K562 (cell line): ENCODE measurements at regions not wholly inside any gene's neighbourhood (a gene's known extent, or its start where the extent isn't known, plus 50 kb on each side); places are given as distances from the start of the nearest gene placed in this dataset.

Experiments
- ADNP ChIP-seq: fragments of 200-800 bp; sonication (Bioruptor generic); IDR thresholded peaks from 2 replicates; pipeline ENCODE4 v1.6.1; 2016; ENCODE audit warnings: missing genetic modification characterization, missing compliant biosample characterization
- BCOR ChIP-seq: fragments of 450-650 bp; IDR thresholded peaks from 2 replicates; pipeline ENCODE4 v1.6.1; 2016
- CBFA2T2 ChIP-seq: fragments of 450-650 bp; conservative IDR thresholded peaks from 2 replicates; pipeline ENCODE4 v1.6.1; 2017; ENCODE audit warnings: mild to moderate bottlenecking
- CBX8 ChIP-seq: fragments of 200-600 bp; sonication (generic); IDR thresholded peaks from 2 replicates; pipeline ENCODE4 v1.6.1; 2012; ENCODE audit warnings: borderline replicate concordance, mixed run types, low read depth, mild to moderate bottlenecking, moderate library complexity, mixed read lengths, low read length, control low read depth, inconsistent platforms; ENCODE audit not compliant: poor library complexity, severe bottlenecking; ENCODE audit errors: extremely low read depth
- DPF2 ChIP-seq: fragments of 450-650 bp; IDR thresholded peaks from 2 replicates; pipeline ENCODE4 v1.6.1; 2016
- EHMT2 ChIP-seq: fragments of 450-650 bp; IDR thresholded peaks from 2 replicates; pipeline ENCODE4 v1.6.1; 2018; ENCODE audit warnings: antibody characterized with exemption
- FOXK2 ChIP-seq, 2 experiments: fragments of 450-650 bp; IDR thresholded peaks in 1 of 2; conservative IDR thresholded peaks in 1 of 2; 2 replicates each; pipeline ENCODE4 v1.6.1; 2016; ENCODE audit warnings: low read depth in 2 of 2, mild to moderate bottlenecking in 1 of 2
- GATAD2B ChIP-seq: fragments of 450-650 bp; IDR thresholded peaks from 2 replicates; pipeline ENCODE4 v1.6.1; 2017; ENCODE audit warnings: mild to moderate bottlenecking, borderline replicate concordance
- HDAC1 ChIP-seq, 2 experiments: fragments of 450-650 bp; IDR thresholded peaks; 2 replicates each; pipeline ENCODE4 v1.6.1; 2016 to 2017; ENCODE audit warnings: inconsistent platforms in 1 of 2, mild to moderate bottlenecking in 1 of 2, moderate library complexity in 1 of 2
- MCM2 ChIP-seq: fragments of 450-650 bp; IDR thresholded peaks from 2 replicates; pipeline ENCODE4 v1.6.1; 2017; ENCODE audit warnings: low read depth, mild to moderate bottlenecking
- NKRF ChIP-seq: fragments of 450-650 bp; IDR thresholded peaks from 2 replicates; pipeline ENCODE4 v1.6.1; 2016; ENCODE audit warnings: borderline replicate concordance
- NR2C1 ChIP-seq, 2 experiments: fragments of 450-650 bp; IDR thresholded peaks; 2 replicates each; pipeline ENCODE4 v1.6.1; 2017; ENCODE audit warnings: mild to moderate bottlenecking in 2 of 2, antibody characterized with exemption in 1 of 2, inconsistent platforms in 1 of 2, missing compliant biosample characterization in 1 of 2, missing genetic modification characterization in 1 of 2
- PML ChIP-seq: IDR thresholded peaks from 2 replicates; pipeline ENCODE4 v1.6.1; 2012; ENCODE audit warnings: low read length, inconsistent platforms
- SIN3A ChIP-seq, 2 experiments: fragments of 150-350 bp in 1 of 2; IDR thresholded peaks; 2 replicates each; pipeline ENCODE4 v1.6.1; 2011 to 2016; ENCODE audit warnings: borderline replicate concordance in 2 of 2, low read depth in 2 of 2, low read length in 2 of 2, mild to moderate bottlenecking in 2 of 2, moderate library complexity in 2 of 2; ENCODE audit not compliant: control insufficient read depth in 1 of 2
- SMARCA4 ChIP-seq: fragments of 450-650 bp; IDR thresholded peaks from 2 replicates; pipeline ENCODE4 v1.6.1; 2016
- SMARCE1 ChIP-seq: fragments of 450-650 bp; IDR thresholded peaks from 2 replicates; pipeline ENCODE4 v1.7.1; 2016; ENCODE audit warnings: mild to moderate bottlenecking
- SOX6 ChIP-seq: fragments of 450-650 bp; IDR thresholded peaks from 2 replicates; pipeline ENCODE4 v1.6.1; 2014; ENCODE audit warnings: mild to moderate bottlenecking
- TAF9B ChIP-seq: fragments of 450-650 bp; IDR thresholded peaks from 2 replicates; pipeline ENCODE4 v1.6.1; 2018; ENCODE audit warnings: mild to moderate bottlenecking; ENCODE audit not compliant: partially characterized antibody
- TCF7L2 ChIP-seq: fragments of 150-350 bp; IDR thresholded peaks from 2 replicates; pipeline ENCODE4 v1.6.1; 2016; ENCODE audit warnings: low read depth, mild to moderate bottlenecking, low read length, moderate library complexity
- ZNF140 ChIP-seq: fragments of 250-450 bp; sonication (Bioruptor Pico); IDR thresholded peaks from 2 replicates; pipeline ENCODE4 v1.8.0; 2021; ENCODE audit warnings: moderate library complexity, mild to moderate bottlenecking, inconsistent platforms
- TF ChIP-seq, protein P1 (sequence below), 2 experiments: fragments of 450-650 bp in 1 of 2; sonication (generic) in 1 of 2; formaldehyde crosslinking in 1 of 2; IDR thresholded peaks in 1 of 2; conservative IDR thresholded peaks in 1 of 2; 2 replicates each; pipeline versions ENCODE4 v1.6.1 to v1.8.1; 2016 to 2023; ENCODE audit warnings: mild to moderate bottlenecking in 2 of 2, moderate library complexity in 2 of 2, inconsistent platforms in 1 of 2, missing genetic modification reagents in 1 of 2
- TF ChIP-seq, protein P2 (sequence below): sonication (generic); formaldehyde crosslinking; IDR thresholded peaks from 2 replicates; pipeline ENCODE4 v1.8.1; 2023; ENCODE audit warnings: mild to moderate bottlenecking, missing genetic modification reagents
- TF ChIP-seq, protein P3 (sequence below), 2 experiments: fragments of 450-650 bp in 1 of 2; sonication (generic) in 1 of 2; formaldehyde crosslinking; conservative IDR thresholded peaks; 2 replicates each; pipeline versions ENCODE4 v1.4.0 to v1.8.1; 2020 to 2022; ENCODE audit warnings: mild to moderate bottlenecking in 1 of 2, missing genetic modification reagents in 1 of 2

GRCh38 chr10:80739963-80740715 is 202.4 kb downstream of the SH2D4B start (continued):
- TF ChIP-seq NR2C1 (IDR thresholded peaks at IDR 0.05) (0 out of 2 replicates have a peak, but pooled peaks have one; percentile 17), NR2C1 (tag; IDR thresholded peaks at IDR 0.05) (no peak), HDAC1 (IDR thresholded peaks at IDR 0.05) (peak in 1 of 2 experiments; percentile 60; a peak in 1 of 4 replicates), CBFA2T2 (peak; percentile 85), NKRF (no peak), FOXK2 (conservative IDR thresholded peaks at IDR 0.05 in 1 of 2, IDR thresholded peaks at IDR 0.05 in 1 of 2; ENCODE audit: low read depth in 2 of 2) (peak; percentile 51 to 80; a peak in 3 of 4 replicates), TAF9B (peak; percentile 96), SMARCA4 (peak; percentile 42), ZNF140 (CRISPR knock-in tag) (no peak), MCM2 (no peak), DPF2 (peak; percentile 40; the same call in 1 of the 2 replicates), SOX6 (peak; percentile 47; the same call in 1 of the 2 replicates), PML (no peak), ADNP (tag) (no peak), GATAD2B (0 out of 2 replicates have a peak, but pooled peaks have one; percentile 13), TCF7L2 (no peak), EHMT2 (peak; percentile 81), BCOR (no peak), SMARCE1 (0 out of 2 replicates have a peak, but pooled peaks have one; percentile 54), SIN3A (IDR thresholded peaks at IDR 0.05; ENCODE audit: borderline replicate concordance in 2 of 2, control insufficient read depth in 1 of 2, low read depth in 2 of 2, low read length in 2 of 2) (peak in 1 of 2 experiments; percentile 80; a peak in 1 of 4 replicates), CBX8 (no peak)
- TF ChIP-seq, protein P1, sequence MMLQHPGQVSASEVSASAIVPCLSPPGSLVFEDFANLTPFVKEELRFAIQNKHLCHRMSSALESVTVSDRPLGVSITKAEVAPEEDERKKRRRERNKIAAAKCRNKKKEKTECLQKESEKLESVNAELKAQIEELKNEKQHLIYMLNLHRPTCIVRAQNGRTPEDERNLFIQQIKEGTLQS (IDR thresholded peaks at IDR 0.05) = peak; percentile 75
- TF ChIP-seq, protein P1 (CRISPR knock-in tag; conservative IDR thresholded peaks at IDR 0.05) = no peak
- TF ChIP-seq, protein P2, sequence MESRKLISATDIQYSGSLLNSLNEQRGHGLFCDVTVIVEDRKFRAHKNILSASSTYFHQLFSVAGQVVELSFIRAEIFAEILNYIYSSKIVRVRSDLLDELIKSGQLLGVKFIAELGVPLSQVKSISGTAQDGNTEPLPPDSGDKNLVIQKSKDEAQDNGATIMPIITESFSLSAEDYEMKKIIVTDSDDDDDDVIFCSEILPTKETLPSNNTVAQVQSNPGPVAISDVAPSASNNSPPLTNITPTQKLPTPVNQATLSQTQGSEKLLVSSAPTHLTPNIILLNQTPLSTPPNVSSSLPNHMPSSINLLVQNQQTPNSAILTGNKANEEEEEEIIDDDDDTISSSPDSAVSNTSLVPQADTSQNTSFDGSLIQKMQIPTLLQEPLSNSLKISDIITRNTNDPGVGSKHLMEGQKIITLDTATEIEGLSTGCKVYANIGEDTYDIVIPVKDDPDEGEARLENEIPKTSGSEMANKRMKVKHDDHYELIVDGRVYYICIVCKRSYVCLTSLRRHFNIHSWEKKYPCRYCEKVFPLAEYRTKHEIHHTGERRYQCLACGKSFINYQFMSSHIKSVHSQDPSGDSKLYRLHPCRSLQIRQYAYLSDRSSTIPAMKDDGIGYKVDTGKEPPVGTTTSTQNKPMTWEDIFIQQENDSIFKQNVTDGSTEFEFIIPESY (CRISPR knock-in tag) = no peak
- TF ChIP-seq, protein P3, sequence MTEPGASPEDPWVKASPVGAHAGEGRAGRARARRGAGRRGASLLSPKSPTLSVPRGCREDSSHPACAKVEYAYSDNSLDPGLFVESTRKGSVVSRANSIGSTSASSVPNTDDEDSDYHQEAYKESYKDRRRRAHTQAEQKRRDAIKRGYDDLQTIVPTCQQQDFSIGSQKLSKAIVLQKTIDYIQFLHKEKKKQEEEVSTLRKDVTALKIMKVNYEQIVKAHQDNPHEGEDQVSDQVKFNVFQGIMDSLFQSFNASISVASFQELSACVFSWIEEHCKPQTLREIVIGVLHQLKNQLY (CRISPR knock-in tag; conservative IDR thresholded peaks at IDR 0.05) = no peak
